HG02973 (cell line): ENCODE measurements at regions not wholly inside any gene's neighbourhood (a gene's known extent, or its start where the extent isn't known, plus 50 kb on each side); places are given as distances from the start of the nearest gene placed in this dataset.

ENCODE experiments used
- ATAC-seq: cut with Tn5 transposase; IDR thresholded peaks from one replicate; pipeline ENCODE4 v1.9.1; 2021; ENCODE audit warnings: moderate library complexity; ENCODE audit not compliant: unreplicated experiment

DNA sequence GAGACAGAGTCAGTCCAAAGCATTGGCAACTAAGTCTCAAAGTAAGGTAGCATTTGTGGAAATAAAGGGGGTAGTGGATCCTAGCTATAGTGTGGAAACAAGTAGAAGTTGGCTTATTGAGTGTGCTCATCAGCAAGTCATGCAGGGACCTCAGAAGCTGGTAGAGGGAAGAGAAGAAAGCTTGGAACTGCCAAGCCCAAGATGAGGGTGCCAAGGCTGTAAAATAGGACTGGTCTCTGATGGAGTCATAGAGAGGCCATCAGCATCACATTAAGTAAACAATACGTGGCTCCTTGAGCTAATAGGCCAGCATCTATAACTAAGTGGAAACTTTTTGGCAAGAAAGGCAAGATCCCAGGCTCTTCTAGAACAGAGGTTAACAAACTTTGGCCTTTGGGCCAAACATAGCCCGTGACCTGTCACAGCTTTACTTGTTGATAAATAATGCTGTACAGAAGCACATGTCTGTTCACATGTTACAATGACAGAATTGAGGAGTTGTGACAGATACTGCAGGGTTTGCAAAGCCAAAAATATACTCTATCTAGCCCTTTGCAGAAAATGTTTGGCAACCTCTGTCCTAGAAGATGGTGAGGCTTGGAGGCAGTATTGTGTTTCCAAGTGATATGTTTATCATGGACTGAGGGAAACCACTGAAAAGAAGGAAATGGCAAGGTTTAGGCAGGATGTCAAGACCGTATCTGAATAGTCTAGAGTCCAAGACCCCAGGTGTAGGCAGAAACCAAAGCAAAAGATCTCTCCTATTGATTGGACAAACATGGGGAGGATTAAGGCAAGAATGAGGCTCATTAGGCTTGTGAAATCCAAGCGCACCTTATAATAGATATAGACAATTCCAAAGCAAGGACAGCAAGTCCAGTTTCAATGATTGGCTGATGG is 62.5 kb upstream of the CD44 start:
- no peak for ATAC-seq

DNA sequence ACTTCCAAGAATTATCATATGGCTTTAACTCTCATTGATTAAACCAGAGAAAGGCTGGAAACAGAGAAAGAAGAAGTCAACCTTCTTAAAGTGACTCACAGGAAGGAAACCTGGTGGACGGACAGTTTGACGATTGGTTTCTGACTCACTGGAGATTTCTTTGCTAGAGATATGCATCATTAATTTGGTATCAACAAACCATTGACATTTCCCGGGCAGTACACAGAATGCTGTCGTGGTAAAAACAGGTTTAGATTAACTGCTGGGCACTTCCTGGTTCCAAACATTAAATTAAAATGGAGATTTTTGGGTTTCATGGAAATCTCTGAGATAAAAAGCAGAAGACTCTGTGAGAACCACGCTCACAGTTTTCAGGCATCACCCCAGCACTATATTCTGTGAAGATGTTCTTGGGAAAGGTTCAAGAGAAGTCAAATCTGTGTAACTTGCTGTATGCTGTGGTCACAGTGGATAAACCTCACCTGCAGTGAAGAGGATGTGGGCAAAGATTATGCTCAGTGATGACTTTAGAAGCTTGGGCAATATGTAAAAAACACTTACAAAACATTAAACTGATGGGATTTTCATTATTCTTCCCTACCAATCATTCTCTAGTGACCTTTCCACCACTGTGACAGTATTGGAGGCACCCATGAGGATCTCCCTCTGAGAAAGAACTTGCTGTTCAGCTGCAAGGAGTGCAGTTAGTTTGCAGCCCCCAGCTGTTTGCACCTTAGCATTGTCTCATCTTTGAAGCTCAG is 61.1 kb upstream of the CD44 start:
- ATAC-seq = peak; percentile 46

DNA sequence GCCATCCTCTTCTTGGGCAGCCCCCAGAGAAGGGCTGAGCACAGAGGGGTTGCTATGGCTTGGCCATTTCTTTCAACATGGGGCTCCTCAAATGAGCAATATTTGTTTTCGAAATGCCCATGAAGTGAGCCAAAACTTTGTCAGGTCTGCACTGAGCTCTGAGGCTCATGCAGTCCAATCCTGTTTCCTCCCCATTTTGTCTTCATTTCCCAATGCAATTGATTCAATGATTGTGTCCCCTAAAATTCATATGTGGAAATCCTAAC is 60.6 kb upstream of the CD44 start:
- ATAC-seq = no peak

DNA sequence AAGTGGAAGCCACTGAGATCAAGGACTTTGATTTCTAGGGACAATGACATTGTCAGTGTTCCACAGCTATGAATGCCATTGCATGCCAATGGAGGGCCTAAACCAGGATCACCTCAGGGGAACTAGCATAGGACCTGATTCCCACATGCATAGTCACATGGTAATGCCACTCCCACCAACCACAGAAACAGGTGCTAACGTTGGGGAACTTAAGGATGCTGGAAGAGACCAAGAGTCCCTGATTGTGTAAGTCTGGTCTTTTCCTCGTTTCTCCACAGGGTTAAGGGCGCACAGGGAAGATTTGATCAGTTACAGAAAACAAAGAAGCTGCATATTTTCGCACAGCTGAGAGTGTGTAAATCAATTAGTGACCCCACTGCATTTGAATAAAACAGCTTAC is 59.4 kb upstream of the CD44 start:
- ATAC-seq = no peak

DNA sequence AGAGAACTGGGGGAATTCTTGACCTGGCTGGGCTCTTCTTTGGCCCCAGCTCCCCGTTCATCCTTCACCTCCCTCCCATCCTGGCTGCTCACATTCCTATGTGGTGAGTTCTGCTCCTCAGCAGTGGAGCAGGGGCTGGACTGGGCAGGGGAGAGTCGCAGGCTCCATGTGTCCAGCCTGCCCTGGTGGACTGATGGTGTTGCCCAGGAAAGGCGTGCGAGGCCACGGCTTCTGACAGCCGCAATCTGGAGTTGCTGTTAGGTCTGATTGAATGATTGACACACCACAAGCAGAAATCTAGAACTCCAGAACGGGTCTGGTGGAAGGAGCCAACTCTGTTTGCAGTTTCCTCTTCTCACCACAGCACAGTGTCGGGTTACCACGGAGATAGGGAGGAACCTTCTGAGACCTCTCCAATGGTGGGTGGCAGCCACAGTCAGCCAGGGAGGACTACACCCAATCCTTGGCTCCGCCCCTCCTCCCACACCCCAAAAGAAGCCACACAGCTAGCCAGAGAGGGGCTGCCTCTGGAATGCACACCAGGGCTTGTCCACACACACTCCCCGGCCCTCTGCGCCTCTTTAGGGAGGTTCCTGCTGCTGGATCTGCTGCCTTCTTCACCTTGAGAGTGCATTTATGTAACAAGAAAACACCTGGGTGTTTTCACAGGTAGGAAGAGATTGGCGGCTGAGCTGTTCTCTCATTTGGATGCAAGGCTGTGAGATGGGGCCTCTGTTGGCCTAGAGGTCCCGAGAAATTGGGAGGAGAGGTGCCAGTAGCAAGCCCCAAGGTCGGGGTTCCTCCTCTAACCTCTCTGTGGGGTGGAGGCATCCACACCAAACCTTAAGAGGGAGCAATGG is 56.4 kb upstream of the CD44 start:
- ATAC-seq = peak; percentile 64

DNA sequence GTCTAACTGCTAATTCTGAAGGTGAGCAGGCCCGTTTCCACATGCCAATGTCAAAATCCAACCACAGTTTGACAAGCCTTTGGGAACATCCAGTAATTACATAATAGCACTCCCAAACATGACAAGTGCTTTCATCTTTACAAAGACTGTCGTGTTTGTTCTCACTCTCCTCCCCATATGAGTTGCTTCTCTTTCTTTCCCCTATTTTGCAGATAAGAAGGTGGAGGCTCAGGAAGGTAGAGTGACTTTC is 55.9 kb upstream of the CD44 start:
- ATAC-seq = no peak

DNA sequence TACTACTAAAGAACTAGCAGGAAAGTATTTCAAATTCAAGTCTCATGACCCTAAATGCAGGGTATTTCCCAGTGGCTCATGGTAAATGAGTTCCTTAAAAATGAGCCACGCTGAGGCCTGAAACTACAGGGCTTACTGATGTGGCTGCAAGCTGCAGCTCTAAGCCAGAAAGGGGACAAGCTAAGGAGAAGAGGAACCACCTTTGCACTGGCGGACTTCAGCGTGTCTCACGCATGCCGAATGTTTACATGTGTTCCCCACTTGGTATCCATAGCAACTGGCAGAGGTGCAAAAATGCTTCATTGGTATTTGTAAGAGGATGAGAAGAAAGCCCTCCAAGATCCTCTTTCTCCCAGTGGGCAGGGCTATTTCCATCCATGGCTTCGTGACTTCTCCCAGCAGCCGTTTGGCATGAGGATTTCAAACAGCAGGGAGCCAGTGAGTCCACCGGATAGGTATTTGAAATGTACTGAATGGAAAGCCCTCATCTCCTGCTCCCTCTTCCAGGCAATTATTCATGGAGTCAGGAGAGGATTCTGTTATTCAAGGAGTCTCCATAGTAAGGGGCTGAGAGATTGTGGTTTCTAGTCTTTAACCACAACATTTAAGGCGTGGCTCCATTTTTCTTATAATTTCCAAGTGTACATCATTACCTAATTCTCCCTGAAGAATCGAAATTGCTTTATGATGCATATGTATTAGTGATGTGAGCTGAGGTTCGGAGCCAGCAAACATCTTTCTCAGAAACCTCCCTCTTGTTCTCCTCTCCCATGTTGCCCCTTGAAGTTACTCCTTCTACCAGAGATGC is 55.3 kb upstream of the CD44 start:
- ATAC-seq = peak; percentile 67

DNA sequence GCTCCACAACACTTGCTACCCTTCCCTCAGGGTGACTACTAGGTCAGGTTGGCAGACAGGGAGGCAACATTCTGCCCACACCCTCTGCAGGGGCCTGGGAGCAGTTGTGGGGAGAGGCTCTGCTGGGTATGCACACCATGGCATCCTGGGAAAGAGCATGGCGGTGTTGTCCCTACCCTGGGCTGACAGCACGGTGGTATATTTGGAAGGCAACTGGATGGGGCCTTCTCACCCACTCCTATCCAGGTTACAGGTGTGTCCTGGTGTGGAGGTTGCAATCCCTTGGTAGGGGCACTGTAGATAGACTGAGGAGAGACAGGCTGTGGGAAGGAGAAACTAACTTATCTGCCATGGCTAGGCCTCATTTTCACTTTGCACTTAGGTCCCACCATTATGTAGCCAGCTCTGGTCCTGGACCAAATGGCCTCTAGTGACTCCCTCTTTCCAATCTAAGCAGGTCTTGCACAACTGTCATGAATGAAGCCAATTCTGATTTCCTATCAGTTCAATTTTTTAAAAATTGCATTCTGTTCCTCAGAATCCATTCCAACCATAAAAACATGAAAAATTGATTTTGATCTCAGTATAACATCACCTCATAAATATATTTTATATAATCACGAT is 54.0 kb upstream of the CD44 start:
- no peak for ATAC-seq

DNA sequence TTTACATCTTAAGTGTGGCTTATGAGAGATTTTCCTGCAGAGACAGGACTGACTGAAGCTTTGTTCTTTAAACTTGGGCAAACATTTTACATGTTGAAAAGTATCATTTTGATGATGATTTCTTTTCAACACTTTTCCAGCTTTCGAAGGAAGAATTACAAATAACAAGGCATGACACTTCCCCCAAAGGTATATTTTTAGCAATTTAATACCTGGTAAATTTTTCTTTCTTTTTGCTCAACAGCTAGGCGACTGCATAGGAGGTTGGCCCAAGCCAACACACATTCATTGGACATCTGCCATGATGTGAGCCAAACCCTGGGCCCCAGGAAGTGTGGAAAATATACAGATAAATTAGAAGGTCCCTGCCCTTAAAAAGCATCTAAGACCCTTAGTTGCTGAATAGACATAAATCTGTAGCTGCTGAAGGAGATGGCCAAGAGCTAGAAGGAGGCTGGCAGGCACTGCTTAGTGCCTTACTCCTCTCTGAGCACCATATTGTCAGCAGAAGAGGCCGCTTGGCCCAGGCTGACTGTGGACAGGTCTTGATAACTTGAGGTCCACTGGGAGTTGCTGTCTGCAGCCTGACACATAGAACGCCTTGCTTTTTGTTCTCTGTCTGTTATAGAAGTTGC is 53.3 kb upstream of the CD44 start:
- no peak for ATAC-seq

DNA sequence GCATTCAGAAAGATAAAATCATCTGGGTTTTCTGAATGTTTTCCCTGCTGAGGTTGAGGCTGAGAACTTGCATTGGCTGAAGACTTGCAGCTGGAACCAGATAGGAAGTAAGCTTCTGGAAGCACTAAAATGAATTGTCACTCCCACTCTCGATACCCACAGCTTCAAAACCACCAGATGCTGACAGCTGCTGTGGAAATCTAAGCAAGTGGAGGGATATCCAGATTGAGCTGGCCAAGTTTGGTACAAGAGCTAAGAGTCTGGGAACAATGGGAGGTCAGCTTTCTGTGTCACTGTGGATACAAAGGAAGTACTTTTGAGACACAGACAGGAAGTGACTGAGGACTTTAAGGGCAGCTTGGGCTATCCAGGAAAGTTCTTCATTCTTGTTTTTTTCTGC is 51.3 kb upstream of the CD44 start:
- no peak for ATAC-seq

DNA sequence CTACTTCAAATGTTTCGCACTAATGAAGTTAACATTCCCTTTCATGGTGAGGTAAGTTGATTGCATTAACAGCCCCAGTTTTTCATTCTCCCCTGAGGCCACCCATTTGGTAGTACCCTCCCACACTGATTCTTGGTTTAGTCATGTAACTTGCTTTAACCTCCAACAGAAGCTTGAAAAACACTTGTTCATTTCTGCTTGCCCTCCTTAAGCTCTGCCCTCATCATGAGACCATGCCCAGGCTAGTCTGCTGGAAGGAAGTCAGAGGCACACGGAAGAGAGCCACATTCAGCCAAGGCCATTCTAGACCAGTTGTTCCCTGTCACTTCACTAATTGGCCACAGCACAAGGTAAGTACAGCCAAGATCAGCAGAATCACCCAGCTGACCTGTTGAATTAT is 50.7 kb upstream of the CD44 start:
- ATAC-seq = no peak

DNA sequence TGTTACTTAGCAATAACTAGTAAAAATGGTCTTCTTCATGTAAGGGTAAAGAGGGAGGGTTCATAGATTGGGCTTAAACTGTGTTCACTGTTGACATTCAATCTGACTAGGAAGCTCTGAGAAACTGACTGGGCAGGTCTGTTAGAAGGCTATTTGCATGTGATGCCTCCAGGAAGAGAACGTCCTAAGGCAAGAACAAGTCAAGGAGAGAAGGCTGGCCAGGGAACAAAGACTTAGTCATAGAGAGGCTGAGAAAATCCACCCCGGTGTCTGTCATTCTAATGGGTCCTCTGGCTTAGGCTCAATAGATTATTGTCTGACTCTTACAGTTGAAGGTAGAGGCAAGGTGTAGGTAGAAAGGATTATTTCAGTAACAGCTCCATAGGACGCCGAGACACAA is 50.3 kb upstream of the CD44 start:
- ATAC-seq = no peak
